Right cardiac atrium (tissue), 5 donors: ENCODE measurements at regions not wholly inside any gene's neighbourhood (a gene's known extent, or its start where the extent isn't known, plus 50 kb on each side); places are given as distances from the start of the nearest gene placed in this dataset.

Source experiments
- ATAC-seq, 2 donors: fragments of 200-7000 bp; cut with Tn5 transposase; one replicate each; pipeline versions ENCODE4 v1.8.0 to v1.9.1; 2020; ENCODE audit warnings: moderate library complexity in 2 of 2, mild to moderate bottlenecking in 1 of 2
- DNase-seq, 3 donors: peaks; one replicate each; pipeline ENCODE4 v3.0.0-alpha.2; 2020
- H3K27ac ChIP-seq: one replicate; pipeline ENCODE4 v1.5.1; 2013; ENCODE audit warnings: mild to moderate bottlenecking, low read length, control low read depth, moderate library complexity
- H3K27me3 ChIP-seq: one replicate; pipeline ENCODE4 v1.6.1; 2013; ENCODE audit not compliant: control insufficient read depth, insufficient read depth
- H3K4me1 ChIP-seq: one replicate; pipeline ENCODE4 v1.6.1; 2013; ENCODE audit warnings: low read length; ENCODE audit not compliant: control insufficient read depth, insufficient read depth
- H3K4me3 ChIP-seq: one replicate; pipeline ENCODE4 v1.5.1; 2013; ENCODE audit warnings: low read length, control low read depth
- H3K9me3 ChIP-seq: one replicate; pipeline ENCODE4 v1.6.1; 2013; ENCODE audit warnings: low read length; ENCODE audit not compliant: control insufficient read depth
- WGBS: extraction: QIAGEN DNeasy Blood & Tissue Kit; methylation state at CpG from one replicate; pipeline ENCODE4 v1.1.7; 2013; 5-methylcytosine and 5-hydroxymethylcytosine counted together
- intact Hi-C, 4 donors: fragments of 100-400 bp; cut with DNase I; formaldehyde crosslinking; loops; one replicate each; pipeline versions ENCODE4 v1.11.0 to v1.14.0; 2022 to 2023
- donor health status: healthy with polysubstance abuse.
- donor health status: DM: no; HTN: yes; CAD: no.
- donor health status: DM: no; HTN: no; CAD: no.
- donor health status: DM: no; HTN: yes; CAD: no; lungs with severe emphysema.
- donor health status: DM: yes; HTN: yes; CAD: no.

GRCh38 chr5:137808503-137809135, 54.5 kb upstream of the HNRNPA0 start:
- Histone ChIP-seq H3K27me3 (no peaks in the 10 kb centered on the region), H3K4me1 (peaks cover 5% of the 10 kb centered on the region), H3K27ac (peak overlapping the region; percentile 53), H3K4me3 (no peak overlapping the region), H3K9me3 (no peaks in the 10 kb centered on the region)
- ATAC-seq (peak; percentile 46 to 80), DNase-seq (peak; percentile 33 to 53 (median 42))
- WGBS = 61% methylated on average over 9 of the region's 9 CpGs
- intact Hi-C loops = no loop called here

DNA sequence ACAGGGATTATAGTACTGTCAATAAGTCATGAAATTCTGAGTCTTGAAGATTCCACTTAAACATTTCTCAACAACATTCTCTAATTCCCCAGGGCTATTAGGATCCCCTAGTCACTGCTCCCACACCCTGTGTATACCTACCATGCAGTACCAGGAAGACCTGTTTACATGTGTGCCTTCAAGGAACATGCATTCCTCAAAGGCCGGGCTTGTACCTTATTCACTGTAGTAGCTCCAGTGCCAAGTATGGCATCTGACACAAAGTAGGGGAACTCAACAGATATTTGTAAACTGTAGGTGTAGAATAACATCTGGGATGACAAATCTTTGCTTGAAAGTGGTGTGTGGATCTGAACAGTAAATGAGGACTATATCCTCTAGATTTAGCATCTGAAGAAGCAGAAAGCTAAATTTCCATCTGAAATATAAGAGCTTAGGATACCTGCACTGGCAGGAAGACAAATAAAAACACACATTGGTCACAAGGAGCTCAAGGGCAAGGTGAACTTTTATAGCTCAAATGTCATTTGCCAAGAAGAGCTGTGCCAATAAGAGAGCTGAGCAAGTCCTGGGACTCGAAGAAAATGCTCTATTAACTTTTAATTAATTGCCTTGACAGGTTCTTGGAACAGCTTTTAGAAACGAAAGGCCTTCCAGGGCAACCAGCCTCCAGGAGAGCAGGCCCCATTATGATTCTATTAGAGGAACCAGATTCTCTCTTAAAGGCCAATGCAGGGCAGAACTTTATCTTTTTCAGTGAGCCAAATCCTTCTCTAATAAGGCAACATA, 52.3 kb upstream of the MYOT start:
- H3K4me1 ChIP-seq = peaks cover 1% of the 10 kb centered on the region
- intact Hi-C loops = no loop called here
- WGBS = 44% methylated on average over 3 of the region's 3 CpGs
- DNase-seq (no peak), ATAC-seq (peak in 1 of 2 donors; percentile 31)
- H3K27ac ChIP-seq = no peak overlapping the region
- no peaks in the 10 kb centered on the region for H3K9me3 ChIP-seq
- no peak overlapping the region for H3K4me3 ChIP-seq
- H3K27me3 ChIP-seq = no peaks in the 10 kb centered on the region
